SK-MEL-5 (cell line): ENCODE measurements at regions not wholly inside any gene's neighbourhood (a gene's known extent, or its start where the extent isn't known, plus 50 kb on each side); places are given as distances from the start of the nearest gene placed in this dataset.
"Not testable (repeated sequence)": the region's sequence is repeated elsewhere in the genome, so short reads cannot be mapped to it uniquely, and the experiment has no call there.

Source experiments
- DNase-seq: peaks from one replicate; pipeline ENCODE4 v3.0.0-alpha.2; 2016; ENCODE audit warnings: low read depth, low spot score
- in situ Hi-C: cut with HindIII; loops from 2 replicates; pipeline ENCODE4 v1.10.0; 2016; ENCODE audit warnings: low sequenced_read_pairs, high pct_unique_total_duplicates, low pct_unique_long_range_greater_than_20kb

GRCh38 chr7:103244865-103245264 lies 52.4 kb upstream of the PMPCB start:
- DNase-seq, in situ Hi-C loops: not testable (repeated sequence)

GRCh38 chr7:103240806-103241205 lies 56.4 kb upstream of the PMPCB start:
- no peak for DNase-seq
- in situ Hi-C loops = no loop called here

- DNase-seq, in situ Hi-C loops: not testable (repeated sequence)
Measured at GRCh38 chr7:103235824-103236223, 61.4 kb upstream of the PMPCB start.

GRCh38 chr7:103234877-103235276 lies 62.4 kb upstream of the PMPCB start:
- DNase-seq, in situ Hi-C loops: not testable (repeated sequence)

- in situ Hi-C loops = not testable (repeated sequence)
Measured at GRCh38 chr7:103227787-103228186, 69.4 kb upstream of the PMPCB start.

GRCh38 chr7:103225798-103226197 lies 71.4 kb upstream of the PMPCB start:
- DNase-seq = peak; percentile 98
- in situ Hi-C loops = not testable (repeated sequence)

More at GRCh38 chr7:103227787-103228186, 69.4 kb upstream of the PMPCB start:
- not testable (repeated sequence) for DNase-seq

- in situ Hi-C loops = not testable (repeated sequence)
- peak; percentile 16 for DNase-seq
Measured at GRCh38 chr7:103223065-103223464, 74.2 kb upstream of the NAPEPLD start.

- in situ Hi-C loops = not testable (repeated sequence)
Measured at GRCh38 chr7:103211049-103211448, 62.1 kb upstream of the NAPEPLD start.

GRCh38 chr7:103199191-103199590 lies 50.3 kb upstream of the NAPEPLD start:
- DNase-seq, in situ Hi-C loops: not testable (repeated sequence)

More at GRCh38 chr7:103211049-103211448, 62.1 kb upstream of the NAPEPLD start:
- DNase-seq = not testable (repeated sequence)
